ENCODE measurements at regions not wholly inside any gene's neighbourhood (a gene's known extent, or its start where the extent isn't known, plus 50 kb on each side); places are given as distances from the start of the nearest gene placed in this dataset.

GRCh38 chr12:107467716-107468115 is 217.9 kb upstream of the PWP1 start:
- Histone ChIP-seq H3K27me3 (ENCODE audit: control insufficient read depth in 3 of 3, insufficient read depth in 3 of 3, low read length in 3 of 3) (peaks cover 0 to 2% (median 0%) of the 10 kb centered on the region in 3 donors), H3K27ac (ENCODE audit: low read depth in 1 of 3, low read length in 2 of 3) (no peak overlapping the region), H3K9me3 (ENCODE audit: control insufficient read depth in 2 of 2, insufficient read depth in 1 of 2, low read depth in 1 of 2, low read length in 1 of 2) (no peaks in the 10 kb centered on the region), H3K4me1 (ENCODE audit: control insufficient read depth in 3 of 3, insufficient read depth in 2 of 3, low read depth in 1 of 3, low read length in 2 of 3) (no peaks in the 10 kb centered on the region), H3K36me3 (ENCODE audit: control insufficient read depth in 3 of 3, insufficient read depth in 2 of 3, low read depth in 1 of 3, low read length in 3 of 3) (no peaks in the 10 kb centered on the region), H3K4me3 (ENCODE audit: low read depth in 1 of 3, low read length in 3 of 3) (no peak overlapping the region)
- FAIRE-seq = no peak
- WGBS, 3 donors = 58 to 77% (median 69%) methylated on average over 6 of the region's 6 CpGs
- DNase-seq = no peak

DNA sequence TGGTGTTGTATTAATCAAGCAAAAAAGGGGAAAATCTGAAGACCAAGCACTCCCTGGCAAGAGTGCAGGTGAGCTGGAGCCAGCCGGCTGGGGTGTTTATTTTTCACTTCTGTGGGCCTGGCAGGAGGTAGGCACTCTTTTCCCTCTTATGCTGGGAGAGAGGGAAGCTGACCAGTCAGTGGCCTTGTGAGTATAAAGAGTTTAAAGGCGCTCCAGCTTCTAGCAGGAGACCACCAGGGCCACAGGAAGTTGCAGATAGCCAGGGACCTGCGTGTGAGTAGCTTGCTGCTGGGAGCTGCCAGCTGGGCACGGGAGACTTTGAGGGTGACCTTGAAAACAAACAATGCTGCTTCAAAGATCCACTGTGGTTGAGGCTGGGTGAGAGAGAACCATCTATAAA is 217.4 kb upstream of the PWP1 start:
- Histone ChIP-seq H3K4me1 (ENCODE audit: control insufficient read depth in 3 of 3, insufficient read depth in 2 of 3, low read depth in 1 of 3, low read length in 2 of 3) (no peaks in the 10 kb centered on the region), H3K4me3 (ENCODE audit: low read depth in 1 of 3, low read length in 3 of 3) (no peak overlapping the region), H3K27me3 (ENCODE audit: control insufficient read depth in 3 of 3, insufficient read depth in 3 of 3, low read length in 3 of 3) (peaks cover 0 to 2% (median 0%) of the 10 kb centered on the region in 3 donors), H3K9me3 (ENCODE audit: control insufficient read depth in 2 of 2, insufficient read depth in 1 of 2, low read depth in 1 of 2, low read length in 1 of 2) (no peaks in the 10 kb centered on the region), H3K27ac (ENCODE audit: low read depth in 1 of 3, low read length in 2 of 3) (no peak overlapping the region), H3K36me3 (ENCODE audit: control insufficient read depth in 3 of 3, insufficient read depth in 2 of 3, low read depth in 1 of 3, low read length in 3 of 3) (no peaks in the 10 kb centered on the region)
- FAIRE-seq (no peak), DNase-seq (no peak)
- 28 to 44% (median 31%) methylated on average over 4 of the region's 4 CpGs for WGBS, 3 donors

DNA sequence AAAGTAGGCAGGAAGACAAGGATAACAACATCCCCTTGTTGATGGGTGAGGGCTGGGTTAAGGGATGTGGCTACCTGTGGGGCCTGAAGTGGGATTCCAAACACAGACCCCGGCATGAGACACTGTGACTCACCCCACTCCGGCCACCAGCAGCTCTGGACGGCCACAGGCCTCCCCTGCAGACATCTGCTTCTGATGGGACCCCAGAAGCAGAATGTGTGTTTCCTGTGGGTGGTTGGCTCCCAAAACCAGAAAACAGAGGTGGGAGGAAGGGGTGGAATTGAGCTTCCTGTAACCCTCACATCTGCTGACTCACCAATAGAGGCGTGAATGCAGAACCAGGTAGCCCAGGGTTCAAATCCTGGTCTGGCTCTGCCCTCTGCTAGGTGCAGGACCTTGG is 216.6 kb upstream of the PWP1 start:
- Histone ChIP-seq H3K4me3 (ENCODE audit: low read depth in 1 of 3, low read length in 3 of 3) (no peak overlapping the region), H3K9me3 (ENCODE audit: control insufficient read depth in 2 of 2, insufficient read depth in 1 of 2, low read depth in 1 of 2, low read length in 1 of 2) (no peaks in the 10 kb centered on the region), H3K27ac (ENCODE audit: low read depth in 1 of 3, low read length in 2 of 3) (no peak overlapping the region), H3K27me3 (ENCODE audit: control insufficient read depth in 3 of 3, insufficient read depth in 3 of 3, low read length in 3 of 3) (peaks cover 0 to 2% (median 0%) of the 10 kb centered on the region in 3 donors), H3K36me3 (ENCODE audit: control insufficient read depth in 3 of 3, insufficient read depth in 2 of 3, low read depth in 1 of 3, low read length in 3 of 3) (no peaks in the 10 kb centered on the region), H3K4me1 (ENCODE audit: control insufficient read depth in 3 of 3, insufficient read depth in 2 of 3, low read depth in 1 of 3, low read length in 2 of 3) (no peaks in the 10 kb centered on the region)
- WGBS, 3 donors = 72 to 84% (median 77%) methylated on average over 4 of the region's 4 CpGs
- no peak for FAIRE-seq
- DNase-seq = no peak

DNA sequence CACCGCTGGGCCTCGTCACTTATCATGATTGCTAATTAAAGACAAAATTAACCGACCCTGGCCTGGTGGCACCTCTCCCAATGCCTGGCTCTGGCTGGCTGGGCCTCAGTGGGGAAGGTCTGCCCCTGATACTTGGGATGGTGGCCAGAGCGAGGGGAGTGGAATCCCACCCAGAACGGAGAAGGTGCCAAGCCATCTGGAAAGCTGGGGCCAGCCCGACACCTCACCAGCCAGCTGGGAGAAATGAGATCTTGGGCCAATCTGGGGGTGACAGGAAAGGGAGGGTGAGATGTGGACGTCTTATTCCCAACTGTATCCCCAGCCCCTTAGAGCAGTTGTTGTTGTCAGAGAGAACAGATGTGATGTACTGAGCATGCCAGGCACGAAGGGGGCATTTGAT is 215.0 kb upstream of the PWP1 start:
- WGBS, 3 donors = 83 to 90% (median 87%) methylated on average over 8 of the region's 8 CpGs
- no peak overlapping the region for H3K27ac ChIP-seq (ENCODE audit: low read depth in 1 of 3, low read length in 2 of 3)
- no peaks in the 10 kb centered on the region for H3K4me1 ChIP-seq (ENCODE audit: control insufficient read depth in 3 of 3, insufficient read depth in 2 of 3, low read depth in 1 of 3, low read length in 2 of 3)
- no peaks in the 10 kb centered on the region for H3K9me3 ChIP-seq (ENCODE audit: control insufficient read depth in 2 of 2, insufficient read depth in 1 of 2, low read depth in 1 of 2, low read length in 1 of 2)
- DNase-seq (no peak), FAIRE-seq (no peak)
- H3K4me3 ChIP-seq (ENCODE audit: low read depth in 1 of 3, low read length in 3 of 3) = no peak overlapping the region
- H3K27me3 ChIP-seq (ENCODE audit: control insufficient read depth in 3 of 3, insufficient read depth in 3 of 3, low read length in 3 of 3) = peaks cover 0 to under 1% (median 0%) of the 10 kb centered on the region in 3 donors
- no peaks in the 10 kb centered on the region for H3K36me3 ChIP-seq (ENCODE audit: control insufficient read depth in 3 of 3, insufficient read depth in 2 of 3, low read depth in 1 of 3, low read length in 3 of 3)

DNA sequence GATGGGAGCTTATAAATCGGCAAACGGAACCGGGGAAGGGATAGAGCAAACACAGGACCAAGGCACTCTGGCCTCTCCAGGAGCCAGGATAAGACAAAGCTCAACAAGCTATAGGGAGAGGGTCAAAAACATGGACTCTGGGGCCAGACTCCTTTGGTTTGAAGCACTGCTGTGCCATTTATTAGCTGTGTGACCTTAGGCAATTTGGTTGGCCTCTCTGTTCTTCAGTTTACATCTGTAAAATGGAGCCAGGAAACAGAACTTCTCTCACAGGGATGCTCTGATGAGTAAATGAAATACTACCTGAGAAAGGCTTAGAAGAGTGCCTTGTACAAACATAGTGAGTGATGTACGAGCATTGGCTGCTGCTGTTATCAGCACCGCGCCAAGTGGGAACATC is 213.3 kb upstream of the PWP1 start:
- H3K4me3 ChIP-seq (ENCODE audit: low read depth in 1 of 3, low read length in 3 of 3) = no peak overlapping the region
- no peak for FAIRE-seq
- DNase-seq = no peak
- H3K4me1 ChIP-seq (ENCODE audit: control insufficient read depth in 3 of 3, insufficient read depth in 2 of 3, low read depth in 1 of 3, low read length in 2 of 3) = no peaks in the 10 kb centered on the region
- H3K27me3 ChIP-seq (ENCODE audit: control insufficient read depth in 3 of 3, insufficient read depth in 3 of 3, low read length in 3 of 3) = no peaks in the 10 kb centered on the region
- H3K9me3 ChIP-seq (ENCODE audit: control insufficient read depth in 2 of 2, insufficient read depth in 1 of 2, low read depth in 1 of 2, low read length in 1 of 2) = no peaks in the 10 kb centered on the region
- H3K36me3 ChIP-seq (ENCODE audit: control insufficient read depth in 3 of 3, insufficient read depth in 2 of 3, low read depth in 1 of 3, low read length in 3 of 3) = no peaks in the 10 kb centered on the region
- no peak overlapping the region for H3K27ac ChIP-seq (ENCODE audit: low read depth in 1 of 3, low read length in 2 of 3)
- 87 to 94% (median 92%) methylated on average over 6 of the region's 6 CpGs for WGBS, 3 donors

DNA sequence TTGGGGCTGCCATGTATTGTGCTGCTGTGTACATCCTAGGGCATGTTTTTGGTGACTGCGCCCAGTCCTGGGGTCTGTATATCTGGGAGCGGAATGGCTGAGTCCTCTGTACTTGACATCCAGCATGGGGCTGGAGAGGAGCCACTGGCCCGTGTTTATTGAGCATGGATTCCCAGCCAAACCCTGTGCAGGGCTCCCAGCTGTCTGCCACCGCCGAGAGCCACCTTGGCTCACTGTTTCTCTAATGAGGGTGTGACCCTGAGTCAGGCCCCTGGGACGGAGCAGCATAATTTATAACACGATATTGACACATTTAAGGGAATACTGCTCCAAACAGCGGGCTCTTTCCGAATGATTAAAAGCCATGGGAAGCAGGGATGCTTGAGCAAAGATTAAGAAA is 211.5 kb upstream of the PWP1 start:
- Histone ChIP-seq H3K4me3 (ENCODE audit: low read depth in 1 of 3, low read length in 3 of 3) (no peak overlapping the region), H3K36me3 (ENCODE audit: control insufficient read depth in 3 of 3, insufficient read depth in 2 of 3, low read depth in 1 of 3, low read length in 3 of 3) (no peaks in the 10 kb centered on the region), H3K9me3 (ENCODE audit: control insufficient read depth in 2 of 2, insufficient read depth in 1 of 2, low read depth in 1 of 2, low read length in 1 of 2) (no peaks in the 10 kb centered on the region), H3K4me1 (ENCODE audit: control insufficient read depth in 3 of 3, insufficient read depth in 2 of 3, low read depth in 1 of 3, low read length in 2 of 3) (no peaks in the 10 kb centered on the region), H3K27ac (ENCODE audit: low read depth in 1 of 3, low read length in 2 of 3) (no peak overlapping the region), H3K27me3 (ENCODE audit: control insufficient read depth in 3 of 3, insufficient read depth in 3 of 3, low read length in 3 of 3) (no peaks in the 10 kb centered on the region)
- WGBS, 3 donors = 74 to 80% (median 79%) methylated on average over 9 of the region's 9 CpGs
- DNase-seq (no peak), FAIRE-seq (no peak)

DNA sequence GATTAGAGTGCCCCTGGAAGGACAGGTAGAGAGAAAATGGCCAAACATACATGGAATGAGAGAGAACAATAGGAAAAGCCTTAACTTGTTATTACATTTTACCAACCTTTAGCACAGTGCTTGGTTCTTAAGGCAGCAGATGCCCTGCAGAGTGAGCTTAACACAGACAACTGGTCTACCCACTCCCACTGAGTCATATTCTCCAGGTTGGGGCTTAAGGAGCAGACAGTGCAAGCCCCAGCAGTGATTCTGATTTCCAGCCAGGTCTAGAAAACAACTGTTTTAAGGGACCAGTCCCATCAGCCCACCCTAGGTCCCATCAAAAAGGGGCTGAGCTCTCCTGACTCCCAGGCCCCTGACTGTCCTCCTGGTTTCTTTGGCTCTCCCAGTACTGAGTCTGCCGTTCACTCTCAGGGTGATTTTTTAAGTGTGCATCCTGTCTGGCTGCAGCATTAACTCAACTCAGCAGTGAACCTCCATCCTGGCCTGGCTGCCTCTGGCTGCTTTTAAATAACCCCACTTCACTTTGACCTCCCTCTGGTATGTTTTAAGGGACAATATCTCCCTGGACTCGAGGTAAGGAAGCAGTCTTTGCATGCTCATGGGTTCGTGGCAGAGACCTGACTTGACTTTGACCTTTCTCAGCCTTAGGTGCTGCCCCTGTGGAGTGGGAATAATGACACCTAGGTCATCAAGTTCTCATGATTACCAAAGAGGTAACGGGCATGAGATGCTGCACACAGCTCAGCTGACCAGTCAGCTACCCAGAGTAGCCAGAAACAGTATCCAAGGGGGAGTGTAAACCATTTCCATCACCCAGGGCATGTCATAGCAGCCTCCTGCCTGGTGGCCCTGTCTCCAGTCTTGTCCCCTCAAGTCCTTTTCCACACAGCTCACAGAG is 210.7 kb upstream of the PWP1 start:
- H3K4me3 ChIP-seq (ENCODE audit: low read depth in 1 of 3, low read length in 3 of 3) = no peak overlapping the region
- WGBS, 3 donors = 23 to 38% (median 26%) methylated on average over 4 of the region's 4 CpGs

DNA sequence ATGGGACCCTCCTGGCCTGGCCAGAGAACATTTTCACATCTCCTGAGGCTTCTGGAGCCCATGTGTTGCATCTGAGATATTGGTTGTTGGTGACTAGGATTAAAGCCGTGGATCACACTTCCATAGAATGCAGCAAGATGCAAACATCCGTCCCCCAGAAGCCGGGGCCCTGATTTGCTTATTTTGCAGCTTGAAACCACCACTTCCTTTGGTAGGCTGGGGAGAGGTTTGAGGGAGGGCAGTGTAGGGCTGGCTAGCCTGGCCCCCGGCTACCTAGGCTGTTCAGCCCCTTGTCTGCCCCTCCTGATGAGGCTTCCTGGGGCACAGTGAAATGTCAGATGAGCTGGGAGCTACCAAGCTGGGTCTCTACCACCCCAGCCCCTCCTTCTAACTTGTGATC is 209.7 kb upstream of the PWP1 start:
- DNase-seq (no peak), FAIRE-seq (no peak)
- no peak overlapping the region for H3K27ac ChIP-seq (ENCODE audit: low read depth in 1 of 3, low read length in 2 of 3)
- no peaks in the 10 kb centered on the region for H3K9me3 ChIP-seq (ENCODE audit: control insufficient read depth in 2 of 2, insufficient read depth in 1 of 2, low read depth in 1 of 2, low read length in 1 of 2)
- 57 to 80% (median 69%) methylated on average over 4 of the region's 4 CpGs for WGBS, 3 donors
- H3K4me1 ChIP-seq (ENCODE audit: control insufficient read depth in 3 of 3, insufficient read depth in 2 of 3, low read depth in 1 of 3, low read length in 2 of 3) = no peaks in the 10 kb centered on the region
- no peak overlapping the region for H3K4me3 ChIP-seq (ENCODE audit: low read depth in 1 of 3, low read length in 3 of 3)
- H3K36me3 ChIP-seq (ENCODE audit: control insufficient read depth in 3 of 3, insufficient read depth in 2 of 3, low read depth in 1 of 3, low read length in 3 of 3) = no peaks in the 10 kb centered on the region
- no peaks in the 10 kb centered on the region for H3K27me3 ChIP-seq (ENCODE audit: control insufficient read depth in 3 of 3, insufficient read depth in 3 of 3, low read length in 3 of 3)

More for the DNA sequence above, 210.7 kb upstream of the PWP1 start:
- FAIRE-seq = no peak
- Histone ChIP-seq H3K27ac (ENCODE audit: low read depth in 1 of 3, low read length in 2 of 3) (no peak overlapping the region), H3K4me1 (ENCODE audit: control insufficient read depth in 3 of 3, insufficient read depth in 2 of 3, low read depth in 1 of 3, low read length in 2 of 3) (no peaks in the 10 kb centered on the region), H3K36me3 (ENCODE audit: control insufficient read depth in 3 of 3, insufficient read depth in 2 of 3, low read depth in 1 of 3, low read length in 3 of 3) (no peaks in the 10 kb centered on the region), H3K9me3 (ENCODE audit: control insufficient read depth in 2 of 2, insufficient read depth in 1 of 2, low read depth in 1 of 2, low read length in 1 of 2) (no peaks in the 10 kb centered on the region), H3K27me3 (ENCODE audit: control insufficient read depth in 3 of 3, insufficient read depth in 3 of 3, low read length in 3 of 3) (no peaks in the 10 kb centered on the region)
- DNase-seq = no peak

- H3K36me3 ChIP-seq (ENCODE audit: control insufficient read depth in 3 of 3, insufficient read depth in 2 of 3, low read depth in 1 of 3, low read length in 3 of 3) = no peaks in the 10 kb centered on the region
- no peaks in the 10 kb centered on the region for H3K27me3 ChIP-seq (ENCODE audit: control insufficient read depth in 3 of 3, insufficient read depth in 3 of 3, low read length in 3 of 3)
- H3K4me3 ChIP-seq (ENCODE audit: low read depth in 1 of 3, low read length in 3 of 3) = no peak overlapping the region
- no peaks in the 10 kb centered on the region for H3K9me3 ChIP-seq (ENCODE audit: control insufficient read depth in 2 of 2, insufficient read depth in 1 of 2, low read depth in 1 of 2, low read length in 1 of 2)
- FAIRE-seq = no peak
- 90 to 97% (median 93%) methylated on average over 7 of the region's 7 CpGs for WGBS, 3 donors
- no peak overlapping the region for H3K27ac ChIP-seq (ENCODE audit: low read depth in 1 of 3, low read length in 2 of 3)
- no peak for DNase-seq
- H3K4me1 ChIP-seq (ENCODE audit: control insufficient read depth in 3 of 3, insufficient read depth in 2 of 3, low read depth in 1 of 3, low read length in 2 of 3) = no peaks in the 10 kb centered on the region
Measured at GRCh38 chr12:107477018-107477417, 208.6 kb upstream of the PWP1 start.

Measured in small intestine (tissue), 7 donors.